GF-D8 (cell line): ENCODE measurements at regions not wholly inside any gene's neighbourhood (a gene's known extent, or its start where the extent isn't known, plus 50 kb on each side); places are given as distances from the start of the nearest gene placed in this dataset.

Experiments
- DNase-seq: peaks from one replicate; lab custom pipeline; 2025; lab: John Stamatoyannopoulos, UW

DNA sequence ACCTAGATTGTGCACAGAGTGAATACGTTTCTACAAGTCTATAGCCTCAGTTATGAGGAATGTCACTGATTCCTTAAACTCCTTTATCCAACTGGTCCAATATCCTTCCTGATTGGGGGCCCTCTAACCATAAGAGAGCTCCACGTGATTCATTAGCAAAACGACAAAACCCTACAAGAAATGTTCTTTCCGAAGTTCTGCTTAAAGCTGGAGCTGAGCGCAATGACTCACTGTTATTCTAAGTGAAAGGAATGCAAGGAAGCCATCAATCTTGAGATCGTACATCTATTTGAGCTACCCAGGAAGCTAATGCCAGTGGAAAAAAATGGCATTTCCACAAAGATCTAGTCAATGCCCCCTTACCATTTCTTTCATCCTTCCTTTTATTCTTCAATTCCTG, 354.9 kb upstream of the CDH20 start:
- DNase-seq: no peak

DNA sequence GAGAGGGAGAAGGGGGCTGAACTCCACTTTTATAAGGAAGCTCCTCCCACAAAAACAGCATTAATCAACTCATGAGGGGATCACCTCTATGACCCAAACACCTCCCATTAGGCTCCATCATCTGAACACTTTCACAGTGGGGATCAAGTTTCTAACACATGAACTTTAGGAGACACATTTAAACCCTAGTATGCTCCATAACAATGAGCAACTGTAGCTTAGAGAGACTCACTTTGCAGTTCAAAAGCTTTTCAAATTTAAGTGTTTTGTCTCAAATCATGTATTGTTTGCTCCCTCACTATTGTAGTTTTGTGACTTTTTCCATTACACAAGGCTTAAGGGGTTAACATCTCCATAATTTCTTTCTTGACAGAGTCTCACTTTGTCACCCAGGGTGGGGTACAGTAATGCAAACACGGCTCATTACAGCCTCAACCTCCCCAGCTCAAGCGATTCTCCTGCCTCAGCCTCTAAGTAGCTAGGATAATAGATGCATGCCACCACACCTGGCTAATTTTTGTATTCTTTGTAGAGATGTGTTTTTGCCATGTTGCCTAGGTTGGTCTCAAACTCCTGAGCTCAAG, 352.7 kb upstream of the CDH20 start:
- DNase-seq: no peak

DNA sequence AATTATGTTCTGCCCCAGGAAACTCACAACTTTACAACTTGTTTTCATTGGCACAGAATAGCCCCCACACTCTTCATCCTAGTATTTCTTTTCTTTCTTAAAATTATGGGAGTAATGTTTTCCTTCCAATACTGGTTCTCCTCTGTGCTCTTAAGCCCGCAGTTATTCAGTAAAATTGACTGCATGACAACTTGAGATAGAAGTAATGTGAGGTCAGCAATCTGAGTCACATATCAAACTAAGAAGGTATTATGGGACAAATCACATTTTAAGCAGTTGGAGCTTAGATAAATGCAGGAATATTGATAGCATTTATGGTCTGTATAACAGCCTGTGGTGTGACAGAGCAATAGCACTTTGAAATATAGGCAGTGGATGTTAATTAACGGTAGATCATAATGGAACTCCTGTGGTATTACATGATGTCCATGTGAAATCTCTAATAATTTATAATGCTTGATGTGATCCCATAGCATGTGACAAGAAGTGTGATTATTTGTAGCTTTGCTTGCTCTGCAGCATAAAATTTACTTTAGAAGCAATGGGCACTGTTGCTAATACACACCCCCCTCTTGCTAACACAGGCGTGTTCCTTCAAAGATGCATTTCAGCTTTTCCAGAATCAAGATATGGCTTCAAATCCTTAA, 351.4 kb upstream of the CDH20 start:
- no peak for DNase-seq

DNA sequence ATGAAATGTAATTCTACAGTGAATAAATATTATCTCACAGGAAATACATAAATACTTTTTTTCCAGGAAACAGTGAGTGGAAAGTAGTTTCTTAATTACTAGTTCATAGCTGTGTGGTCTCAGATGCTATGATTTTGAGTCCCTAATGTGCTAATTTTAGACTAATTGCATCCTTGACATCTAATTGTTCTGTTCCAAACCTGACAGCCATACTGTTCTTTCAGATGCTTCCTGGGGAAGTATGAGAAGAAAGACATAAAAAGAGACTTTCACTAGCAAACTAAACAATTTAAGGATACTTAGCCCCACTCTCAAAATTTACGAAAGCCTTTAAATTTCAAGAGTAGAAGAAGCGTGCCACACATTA, 350.9 kb upstream of the CDH20 start:
- no peak for DNase-seq

DNA sequence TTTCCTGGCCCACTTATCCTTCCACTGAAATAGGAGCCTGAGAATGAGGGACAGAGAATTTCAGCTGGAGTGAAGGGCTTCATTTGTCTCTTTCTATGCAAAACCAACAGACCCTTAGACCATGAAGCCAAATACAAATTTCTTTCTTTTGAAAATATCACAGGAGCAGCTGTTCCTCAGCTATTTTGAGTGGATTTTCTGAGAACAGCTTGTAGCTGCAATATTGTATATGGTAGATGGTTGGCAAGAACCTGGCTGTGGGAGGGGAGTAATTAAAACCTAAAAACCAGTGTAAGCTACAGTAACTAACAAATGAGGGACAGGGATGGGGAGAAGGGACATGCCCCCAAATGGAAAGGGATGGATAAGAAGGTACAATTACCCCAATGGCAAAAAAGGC, 350.3 kb upstream of the CDH20 start:
- no peak for DNase-seq

- DNase-seq: no peak
These were observed 348.7 kb upstream of the CDH20 start for GRCh38 chr18:60984510-60984909.

DNA sequence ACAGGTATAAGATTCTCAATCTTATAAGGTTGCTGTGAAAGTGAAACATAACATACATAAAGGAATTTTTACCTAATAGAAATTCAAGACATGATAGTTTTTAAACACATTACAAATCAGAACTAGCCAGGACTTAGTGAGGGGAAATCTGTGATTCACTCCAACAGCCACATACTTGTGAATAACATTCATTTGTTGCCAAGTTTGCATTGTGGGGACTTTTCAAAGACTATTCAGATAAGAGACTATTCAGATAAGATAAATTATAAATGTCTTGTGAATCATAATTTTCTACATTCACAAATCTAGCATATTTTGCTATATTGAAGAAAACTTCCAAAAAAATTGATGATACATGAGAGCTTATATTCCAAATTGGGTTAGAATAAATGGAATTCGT, 345.3 kb upstream of the CDH20 start:
- DNase-seq: no peak

- DNase-seq: no peak
These were observed 336.9 kb upstream of the CDH20 start for GRCh38 chr18:60996326-60996725.

DNA sequence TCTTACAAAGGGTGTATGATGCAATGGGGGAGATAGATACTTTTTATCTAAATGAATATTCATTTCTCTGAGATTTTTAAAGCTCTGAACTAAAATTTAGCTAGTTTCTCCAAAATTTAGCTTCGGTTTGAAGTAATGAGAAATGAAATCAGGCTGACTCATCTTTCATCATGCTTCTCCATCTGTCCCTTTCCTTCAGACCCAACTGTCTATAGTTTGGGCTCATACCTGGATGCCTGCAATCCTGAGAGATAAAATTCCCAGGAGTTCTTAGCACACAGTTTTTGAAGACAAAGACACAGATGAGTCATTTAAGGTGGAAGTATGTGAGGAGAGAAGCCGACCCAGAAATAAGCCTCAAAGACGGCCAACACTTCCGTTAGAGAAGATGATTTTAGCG, 336.4 kb upstream of the CDH20 start:
- no peak for DNase-seq

DNA sequence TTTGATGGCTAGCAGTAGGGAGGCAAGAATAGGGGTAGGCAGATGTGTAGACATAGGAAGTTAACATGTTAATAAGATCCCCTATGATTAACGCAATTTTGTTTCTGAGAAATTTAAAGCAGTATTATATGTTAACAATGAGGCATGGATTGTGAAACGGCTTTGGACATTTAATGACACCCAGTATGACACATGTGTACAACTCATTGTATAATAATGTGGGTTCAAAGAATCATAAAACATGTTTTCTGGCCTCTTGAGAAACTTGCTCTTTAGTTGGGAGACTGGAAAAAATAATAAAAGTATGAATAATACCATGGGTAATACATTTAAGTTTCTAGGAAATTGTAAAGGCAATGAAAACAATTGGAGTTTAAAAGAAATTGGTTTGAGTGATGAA, 332.1 kb upstream of the CDH20 start:
- DNase-seq: no peak

DNA sequence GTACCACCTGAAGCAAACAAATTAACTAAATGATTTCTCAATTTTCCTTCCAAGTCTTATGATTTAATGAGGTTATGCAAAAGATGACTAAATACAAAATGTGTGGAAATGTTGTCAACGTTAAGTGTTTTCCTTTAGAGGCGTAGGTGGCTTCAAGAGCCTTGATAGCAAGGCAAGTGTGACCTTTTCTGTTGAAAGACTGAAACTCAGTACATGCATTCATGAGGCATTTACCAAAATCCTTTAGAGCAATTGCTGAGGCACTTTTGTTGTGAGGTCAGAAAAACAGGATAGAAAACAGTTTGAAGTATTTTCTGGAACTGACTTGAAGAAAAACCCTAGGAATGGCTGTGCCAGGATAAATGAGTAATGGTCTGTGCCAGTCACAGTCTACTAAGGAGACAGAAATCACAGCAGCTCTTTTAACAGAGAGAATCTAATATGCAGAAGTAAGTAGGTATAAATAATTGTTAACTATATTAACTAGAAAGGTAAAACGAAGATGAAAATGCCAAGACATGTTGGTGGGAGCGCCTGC, 326.5 kb upstream of the CDH20 start:
- no peak for DNase-seq

DNA sequence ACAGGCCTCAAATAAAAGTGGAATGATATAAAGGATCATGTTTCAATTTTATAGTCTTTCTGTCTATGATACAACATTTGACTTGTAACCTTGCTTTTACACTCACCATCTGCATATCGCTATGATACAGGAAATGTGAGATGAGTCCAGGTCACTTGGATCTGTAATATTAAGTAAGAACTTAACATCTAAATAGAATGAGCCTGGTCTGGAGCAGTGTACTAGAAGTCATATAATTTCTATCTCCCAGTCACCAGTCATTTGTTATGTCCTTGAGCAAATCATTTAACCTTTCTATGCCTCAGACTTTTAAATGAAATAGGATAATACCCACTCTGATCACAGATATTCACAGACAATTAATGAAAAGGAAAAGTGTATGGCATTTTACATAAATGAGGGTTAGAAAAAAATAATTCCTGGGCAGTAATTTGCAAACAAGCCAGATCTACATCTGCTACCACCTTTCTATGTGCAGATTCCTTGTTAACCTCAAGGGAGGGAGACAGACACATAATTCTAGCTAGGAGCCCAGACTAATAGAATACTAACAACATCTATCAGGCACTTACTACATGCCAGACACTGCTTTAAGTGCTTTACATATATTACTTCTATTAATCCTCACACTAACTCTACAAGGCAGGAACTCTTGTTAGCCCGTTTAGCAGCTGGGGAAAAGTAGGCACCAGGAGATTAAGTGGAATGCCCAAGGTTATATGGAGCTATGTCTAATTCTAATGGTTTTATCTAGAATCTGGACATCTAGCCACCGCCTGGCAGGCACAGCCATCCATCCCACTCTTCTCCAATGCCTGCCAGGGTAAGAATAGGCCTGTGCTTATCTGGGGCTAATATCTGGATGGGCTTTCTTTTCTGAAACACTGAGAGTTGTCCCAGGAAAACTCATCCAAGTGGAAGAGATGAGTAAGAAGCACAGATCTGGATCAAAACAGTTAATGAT, 313.6 kb upstream of the CDH20 start:
- DNase-seq: no peak

DNA sequence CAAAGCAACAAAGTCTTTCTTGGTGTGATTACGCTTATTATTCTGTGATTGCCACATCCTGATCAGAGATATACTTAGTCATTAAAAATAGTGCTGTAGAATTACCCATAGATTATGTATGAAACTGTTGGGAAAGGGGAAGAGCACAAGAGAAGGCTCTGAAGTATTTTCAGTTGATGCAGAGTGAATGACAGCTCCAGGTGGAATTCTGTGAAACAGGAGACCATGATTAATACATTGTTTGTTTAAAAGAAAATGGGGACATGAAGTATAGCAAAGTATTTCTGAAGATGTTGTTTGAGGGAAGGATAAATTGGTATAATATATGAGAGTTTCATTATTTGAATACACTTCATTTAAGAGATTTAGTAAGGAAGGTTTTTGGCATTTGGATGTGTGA, 307.6 kb upstream of the CDH20 start:
- no peak for DNase-seq

DNA sequence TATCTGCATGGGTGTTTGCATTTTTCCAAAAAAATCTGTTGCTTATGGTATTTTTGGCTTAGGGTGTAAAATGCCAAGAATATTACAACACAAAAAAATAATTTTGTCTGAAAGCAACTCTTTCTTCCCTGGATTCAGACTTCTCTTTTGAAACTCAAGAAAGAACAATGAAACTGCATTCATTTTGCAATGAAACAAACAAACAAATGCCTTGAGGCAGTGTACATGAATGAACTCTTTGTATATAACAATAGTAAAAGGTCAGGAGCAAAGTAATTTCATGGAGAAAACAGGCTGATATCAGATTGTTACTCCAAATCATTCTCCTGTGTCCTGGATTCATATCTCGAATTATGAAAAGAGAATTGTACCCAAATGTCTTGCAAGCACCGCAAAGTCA, 301.6 kb upstream of the CDH20 start:
- DNase-seq: no peak

GRCh38 chr18:61034580-61034979, 298.6 kb upstream of the CDH20 start:
- DNase-seq: no peak

- no peak for DNase-seq
These were observed 294.0 kb upstream of the CDH20 start for GRCh38 chr18:61039251-61039650.

- DNase-seq: no peak
These were observed 285.4 kb upstream of the CDH20 start for GRCh38 chr18:61047794-61048193.

DNA sequence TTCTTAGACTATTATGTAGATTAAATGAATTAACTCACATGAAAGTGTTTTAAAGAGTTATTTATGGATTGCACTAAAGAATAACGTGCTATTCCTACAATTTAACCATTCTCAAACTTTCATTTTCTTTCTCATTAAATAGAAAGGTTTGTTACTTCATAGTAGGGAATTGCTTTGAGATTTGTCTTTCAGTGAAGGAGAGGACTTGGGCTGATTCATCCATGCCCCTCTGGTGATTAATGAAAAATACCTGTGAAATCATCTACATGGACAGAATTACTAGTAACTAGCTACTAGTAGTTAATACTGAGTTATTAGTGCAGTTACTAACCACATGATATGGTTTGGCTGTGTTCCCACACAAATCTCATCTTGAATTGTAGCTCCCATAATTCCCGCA, 275.8 kb upstream of the CDH20 start:
- DNase-seq: no peak

- no peak for DNase-seq
These were observed 271.0 kb upstream of the CDH20 start for GRCh38 chr18:61062258-61062657.

- DNase-seq: no peak
These were observed 268.3 kb upstream of the CDH20 start for GRCh38 chr18:61064911-61065310.

DNA sequence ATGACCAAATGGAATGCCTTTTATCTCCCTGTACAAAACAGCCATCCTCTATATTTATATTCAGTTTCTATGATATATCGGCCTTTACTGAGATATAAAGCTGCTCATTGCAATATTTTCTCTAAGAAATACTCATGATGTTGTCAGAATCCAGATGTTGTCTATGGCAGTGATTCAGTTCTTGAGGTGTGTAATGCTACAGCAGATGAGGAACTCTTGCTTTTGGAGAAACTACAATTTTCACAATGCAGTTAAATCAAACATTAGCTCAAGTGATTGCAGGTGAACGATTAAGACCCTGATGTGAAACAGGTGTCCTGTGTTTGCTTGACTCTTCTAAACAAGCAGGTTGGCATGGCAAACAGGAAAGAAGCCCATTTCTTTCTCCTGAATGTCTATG, 256.2 kb upstream of the CDH20 start:
- DNase-seq: no peak

DNA sequence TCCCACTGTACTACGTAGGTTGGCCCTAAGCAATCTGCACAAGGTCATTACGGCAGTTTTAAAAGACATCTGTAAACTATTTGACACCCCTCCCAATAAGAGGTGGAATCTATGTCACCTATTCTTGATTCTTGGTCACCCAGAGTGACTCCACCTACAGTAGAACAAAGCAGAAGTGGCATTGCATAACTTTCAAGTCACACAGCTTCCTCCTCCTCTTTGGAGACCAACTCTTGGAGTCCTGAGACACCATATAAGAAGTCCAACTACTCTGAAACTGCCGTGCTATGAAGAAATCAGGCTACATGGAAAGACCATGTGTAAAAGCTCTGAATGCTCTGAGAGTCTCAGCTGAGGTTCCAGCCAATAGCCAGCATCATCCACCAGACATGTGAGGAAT, 253.5 kb upstream of the CDH20 start:
- DNase-seq: no peak

DNA sequence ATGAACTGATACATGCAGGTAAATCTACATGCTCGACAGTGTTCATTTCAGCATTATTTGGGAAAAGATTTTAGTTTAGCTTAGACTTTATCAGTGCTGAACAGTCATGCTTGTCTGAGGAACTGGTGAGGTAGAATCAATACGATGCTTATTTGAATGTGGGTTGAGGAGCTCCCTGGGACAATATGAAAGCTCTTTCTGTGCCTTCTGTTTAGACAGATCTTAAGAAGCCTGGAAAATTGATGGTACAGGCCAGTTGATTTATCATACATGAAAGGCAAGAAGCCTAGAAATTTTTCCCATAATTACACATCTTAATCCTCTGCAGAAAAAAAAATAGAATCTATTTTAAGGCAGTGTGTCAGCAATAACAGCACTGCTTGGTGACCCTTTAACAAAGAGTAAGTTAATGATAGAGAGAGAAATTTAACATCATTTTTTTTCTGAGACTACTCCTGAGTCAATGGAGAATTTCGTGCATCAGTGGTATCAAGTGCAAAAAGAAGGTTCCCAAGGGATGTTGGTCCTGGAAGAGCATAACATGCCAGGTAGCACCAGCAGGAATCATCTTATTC, 252.2 kb upstream of the CDH20 start:
- no peak for DNase-seq
